GM18870 (cell line): ENCODE measurements at regions not wholly inside any gene's neighbourhood (a gene's known extent, or its start where the extent isn't known, plus 50 kb on each side); places are given as distances from the start of the nearest gene placed in this dataset.
"Not testable (repeated sequence)": the region's sequence is repeated elsewhere in the genome, so short reads cannot be mapped to it uniquely, and the experiment has no call there.

ENCODE experiments used
- ATAC-seq: cut with Tn5 transposase; IDR thresholded peaks from one replicate; pipeline ENCODE4 v1.9.1; 2021; ENCODE audit warnings: moderate library complexity; ENCODE audit not compliant: unreplicated experiment

DNA sequence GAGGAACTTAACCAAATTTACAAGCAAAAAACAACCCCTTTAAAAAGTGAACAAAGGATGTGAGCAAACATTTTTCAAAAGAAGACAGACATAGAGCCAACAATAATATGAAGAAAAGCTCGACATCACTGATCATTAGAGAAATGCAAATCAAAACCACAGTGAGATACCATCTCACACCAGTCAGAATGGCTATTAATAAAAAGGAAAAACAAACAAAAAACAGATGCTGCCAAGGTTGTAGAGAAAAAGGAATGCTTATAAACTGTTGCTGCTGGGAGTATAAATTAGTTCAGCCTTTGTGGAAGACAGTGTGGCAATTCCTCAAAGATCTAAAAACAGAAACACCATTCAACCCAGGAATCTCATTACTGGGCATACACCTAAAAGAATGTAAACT, 527.8 kb upstream of the PTCHD4 start:
- ATAC-seq: not testable (repeated sequence)

DNA sequence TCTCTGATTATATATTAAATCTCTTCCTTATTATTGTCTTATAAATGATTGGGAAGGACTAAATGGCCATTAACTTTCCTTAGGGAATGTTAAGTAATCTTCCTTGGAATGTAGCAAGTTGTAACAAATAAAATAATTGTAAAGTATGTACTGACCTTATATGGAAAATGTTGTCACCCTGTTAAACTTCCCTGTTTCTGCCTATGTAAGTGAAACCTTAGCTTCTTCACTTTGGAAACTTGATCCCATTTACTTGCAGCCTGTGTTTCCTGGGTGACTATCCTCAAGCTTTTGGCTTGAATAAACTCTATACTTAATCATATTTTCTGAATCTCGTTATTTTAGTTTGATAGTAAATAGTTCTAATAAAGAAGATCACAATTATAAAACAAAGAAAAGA, 519.5 kb upstream of the PTCHD4 start:
- ATAC-seq: no peak

DNA sequence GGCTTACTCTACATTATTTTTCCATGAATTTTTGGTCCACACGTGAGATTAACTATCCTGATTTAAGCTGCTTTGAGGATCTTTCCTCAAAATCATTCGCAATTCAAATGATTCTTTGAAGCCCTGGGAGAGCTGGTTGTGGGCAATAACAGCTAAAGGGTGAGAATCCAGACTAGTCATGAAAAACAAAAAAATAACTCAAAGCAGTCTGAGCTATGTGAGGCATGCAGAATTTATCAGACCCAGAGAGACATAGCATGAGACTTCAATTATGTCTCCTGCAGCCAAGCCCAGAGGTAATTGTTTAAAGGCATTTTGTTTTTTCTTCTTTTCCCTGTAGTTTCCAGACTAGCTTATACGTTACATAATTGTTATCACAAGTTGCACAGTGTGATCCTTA, 517.3 kb upstream of the PTCHD4 start:
- no peak for ATAC-seq

DNA sequence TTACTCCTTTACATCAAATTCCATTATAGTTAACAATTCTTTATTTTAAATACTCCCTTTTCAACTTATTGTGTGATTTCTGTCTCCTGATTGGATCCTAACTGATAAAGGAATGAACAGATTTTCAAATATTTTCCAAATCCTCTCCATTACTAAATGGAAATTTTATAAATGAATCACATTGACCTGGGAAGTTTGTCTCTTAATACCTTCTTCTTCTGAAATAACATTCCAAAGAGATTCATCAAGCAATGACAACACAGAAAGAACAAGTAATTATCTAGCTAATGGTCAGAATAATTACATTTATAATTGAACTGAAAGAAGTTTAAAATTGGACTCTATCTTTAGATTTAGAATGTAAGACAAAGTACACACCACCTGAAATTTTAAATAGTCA, 515.4 kb upstream of the PTCHD4 start:
- no peak for ATAC-seq

DNA sequence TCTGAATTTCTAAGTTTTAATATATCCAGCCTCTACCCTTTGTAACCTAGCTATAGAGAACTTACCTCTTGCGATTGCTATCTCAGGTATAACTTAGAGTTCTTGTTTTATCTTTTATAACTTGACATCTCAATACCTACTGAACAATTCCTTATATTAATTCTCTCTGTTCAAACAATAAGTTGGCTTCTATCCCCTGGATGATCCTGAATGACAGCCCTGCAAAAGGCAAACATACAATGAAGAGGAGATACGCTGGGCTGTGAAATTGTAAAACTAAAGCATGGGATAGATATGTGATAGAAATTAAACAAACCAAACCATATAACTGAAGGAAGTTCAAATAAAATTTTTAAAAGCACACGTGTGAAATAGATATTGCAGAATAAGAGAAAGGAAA, 513.6 kb upstream of the PTCHD4 start:
- no peak for ATAC-seq

DNA sequence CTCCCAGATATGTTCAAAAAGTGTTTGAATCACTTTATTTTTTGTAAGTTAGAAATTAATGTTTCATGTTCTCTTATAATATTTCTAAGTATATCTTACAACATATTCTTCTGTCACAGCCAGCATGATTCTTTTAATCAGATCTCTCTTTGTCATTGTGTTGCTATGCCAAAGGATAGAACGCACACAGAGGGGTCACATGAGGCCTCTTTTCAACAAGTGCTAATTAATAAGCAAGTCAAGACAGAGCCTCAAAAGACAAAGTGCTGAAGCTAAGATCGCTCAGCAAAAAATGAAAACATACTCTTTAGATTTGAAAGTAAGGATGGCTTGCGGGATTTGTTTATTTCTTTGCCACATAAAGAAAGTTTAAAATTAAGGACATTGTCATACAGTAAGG, 508.8 kb upstream of the PTCHD4 start:
- ATAC-seq: no peak

DNA sequence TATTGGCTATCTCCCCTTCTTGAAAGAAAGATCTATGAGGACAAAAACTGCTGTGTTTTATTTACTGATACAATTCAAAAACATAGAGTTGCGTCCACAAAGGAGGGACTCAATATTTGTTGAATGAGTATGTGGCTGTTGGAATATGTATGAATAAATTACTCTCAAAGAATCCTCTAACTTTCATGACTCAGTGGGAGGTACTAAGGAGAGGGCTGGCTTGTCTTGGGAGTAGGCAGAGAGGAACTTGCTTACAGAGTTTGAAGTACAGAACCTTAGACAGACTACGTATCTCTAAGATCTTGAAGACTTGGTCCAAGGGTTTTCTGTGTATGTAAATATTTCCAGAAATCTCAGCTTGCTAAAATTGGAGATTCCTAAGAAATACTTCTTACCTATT, 504.0 kb upstream of the PTCHD4 start:
- no peak for ATAC-seq

DNA sequence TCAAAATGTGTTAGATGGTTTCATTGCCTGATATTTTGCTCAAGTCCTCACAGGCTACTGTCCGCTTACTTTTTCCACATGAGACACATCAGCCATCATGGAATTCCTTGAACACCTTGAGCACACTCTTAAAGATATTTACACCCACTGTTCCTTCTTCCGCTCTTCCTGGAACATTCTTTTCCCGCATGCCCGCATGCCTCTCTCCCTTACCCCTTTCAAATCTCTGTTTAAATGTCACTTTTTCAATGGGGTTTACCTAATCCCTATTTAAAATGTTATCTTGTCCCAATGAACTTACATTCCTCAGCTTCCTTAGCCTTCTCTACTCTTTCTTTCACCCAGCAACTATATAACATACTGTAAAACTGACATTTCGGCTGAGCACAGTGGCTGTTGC, 503.3 kb upstream of the PTCHD4 start:
- no peak for ATAC-seq

DNA sequence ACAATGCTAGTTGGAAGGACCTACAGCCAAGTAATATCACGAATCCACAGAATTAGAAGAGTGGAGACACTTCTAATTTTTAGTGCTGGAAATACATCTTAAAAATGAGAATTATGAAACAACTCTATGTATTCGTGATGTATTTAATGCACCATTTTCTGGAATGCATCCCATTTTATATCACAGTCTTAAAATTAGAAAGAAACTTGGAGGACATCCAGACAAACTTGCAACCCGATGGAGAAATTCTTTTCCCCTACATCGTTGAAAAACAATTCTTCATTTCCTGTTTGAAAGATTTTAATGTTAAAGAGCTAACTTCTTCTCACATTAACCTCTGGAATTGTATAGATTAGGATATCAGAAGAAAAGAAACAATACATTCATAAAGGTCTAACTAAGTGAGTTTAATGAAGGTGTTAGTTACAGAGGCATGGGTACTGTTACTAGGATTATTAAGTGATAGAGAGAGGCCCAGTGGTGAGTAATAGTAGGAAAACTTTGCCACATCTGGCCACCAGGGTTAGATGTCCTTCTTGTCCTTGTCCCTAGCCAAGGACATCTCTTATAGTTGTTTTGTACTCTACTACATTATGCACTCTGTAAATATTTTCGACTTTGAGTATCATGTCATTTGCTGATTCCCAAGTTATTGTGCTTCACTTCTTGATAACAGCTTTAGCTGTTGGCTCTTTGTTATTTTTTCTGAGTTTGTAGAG, 502.4 kb upstream of the PTCHD4 start:
- no peak for ATAC-seq

DNA sequence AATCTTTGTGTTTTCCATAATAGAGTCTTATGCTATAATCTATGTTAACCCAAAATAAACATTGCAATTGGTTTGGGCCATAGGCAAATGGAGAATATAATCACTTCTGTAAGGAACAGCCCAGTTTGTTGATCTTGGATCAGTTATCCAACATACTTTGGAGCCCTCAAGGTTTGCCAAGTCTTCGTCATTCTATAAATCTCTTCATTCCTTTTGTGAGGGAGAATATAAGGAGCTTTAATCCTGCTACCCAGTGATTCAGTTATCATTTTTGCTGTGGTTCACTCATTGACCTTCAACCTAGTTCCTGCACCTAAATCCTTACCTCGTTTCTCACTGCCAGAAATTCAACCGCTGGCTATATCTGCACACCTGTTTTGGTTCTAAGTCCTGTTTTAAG, 500.3 kb upstream of the PTCHD4 start:
- ATAC-seq: no peak

DNA sequence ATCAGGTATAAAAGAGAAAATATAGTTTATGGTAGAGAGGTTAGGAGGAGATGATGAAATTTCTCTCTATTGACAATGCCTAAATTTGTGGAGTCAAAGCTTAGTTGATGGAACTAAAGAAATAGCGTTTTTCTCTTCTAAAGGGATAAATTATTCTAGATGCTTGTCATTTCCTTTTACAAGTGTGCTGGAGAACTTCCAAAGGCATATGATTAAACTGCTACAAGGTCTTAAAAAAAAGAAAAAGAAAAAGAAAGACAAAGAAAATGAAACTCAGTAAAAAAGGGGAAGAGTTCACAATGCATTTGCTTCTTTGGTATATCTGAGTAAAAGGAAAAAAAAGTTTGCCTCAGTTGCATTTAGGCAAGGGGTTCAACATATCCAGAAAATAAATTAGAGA, 499.8 kb upstream of the PTCHD4 start:
- ATAC-seq: no peak

DNA sequence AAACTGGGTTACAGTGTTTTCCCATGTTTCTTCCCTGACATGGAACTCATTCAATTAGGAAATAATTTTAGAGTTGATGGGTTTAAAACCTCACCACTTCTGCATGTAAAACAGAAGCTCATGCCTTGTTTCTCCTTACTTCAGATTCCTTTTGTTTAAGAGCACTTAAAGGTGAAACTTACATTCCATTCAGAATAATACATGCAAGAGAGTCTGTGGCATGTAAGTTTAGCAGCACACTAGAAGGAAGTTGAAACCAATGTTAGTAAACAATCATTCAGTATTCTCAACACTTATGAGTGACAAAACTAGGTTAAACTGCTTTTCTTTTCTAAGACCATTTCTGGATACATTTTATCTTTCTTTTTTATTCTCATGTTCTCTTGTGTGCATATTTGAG, 495.6 kb upstream of the PTCHD4 start:
- ATAC-seq: no peak

DNA sequence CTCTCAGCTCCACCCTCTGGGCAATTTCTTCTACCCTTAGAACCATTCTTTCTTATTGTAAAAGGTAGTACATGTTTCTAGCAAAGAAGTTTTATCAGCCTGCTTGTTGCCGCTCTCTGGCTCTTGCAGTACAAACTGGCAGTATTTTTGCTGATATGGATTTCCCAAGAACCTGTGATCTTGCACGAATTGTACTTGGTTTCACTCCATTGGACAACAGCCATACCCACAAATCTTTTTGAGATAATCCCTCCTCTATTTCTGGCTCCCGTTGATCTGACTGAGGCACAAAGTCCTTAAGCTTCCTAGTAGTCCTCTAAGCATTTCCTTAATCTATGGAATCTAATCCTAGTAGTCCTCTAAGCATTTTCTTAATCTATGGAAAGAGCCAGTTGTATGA, 487.0 kb upstream of the PTCHD4 start:
- no peak for ATAC-seq

DNA sequence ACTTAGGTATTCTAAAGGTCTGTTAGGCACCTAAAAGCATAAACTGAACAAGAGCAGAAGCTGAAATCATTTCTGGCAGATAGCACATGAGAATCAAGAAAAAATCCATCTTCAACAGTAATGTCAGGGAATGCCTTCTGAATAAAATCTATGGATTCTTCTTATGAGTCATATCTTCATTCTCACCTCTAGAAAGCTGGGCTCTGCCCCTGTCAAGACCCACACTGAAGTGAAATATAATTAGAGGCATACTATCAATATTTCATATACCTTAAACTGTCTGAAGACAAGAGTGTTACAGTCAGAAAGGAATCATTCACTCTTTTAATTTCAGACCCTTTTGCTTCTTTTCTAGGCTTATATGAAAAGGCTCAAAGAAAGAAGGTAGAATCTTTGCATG, 485.8 kb upstream of the PTCHD4 start:
- ATAC-seq: no peak

DNA sequence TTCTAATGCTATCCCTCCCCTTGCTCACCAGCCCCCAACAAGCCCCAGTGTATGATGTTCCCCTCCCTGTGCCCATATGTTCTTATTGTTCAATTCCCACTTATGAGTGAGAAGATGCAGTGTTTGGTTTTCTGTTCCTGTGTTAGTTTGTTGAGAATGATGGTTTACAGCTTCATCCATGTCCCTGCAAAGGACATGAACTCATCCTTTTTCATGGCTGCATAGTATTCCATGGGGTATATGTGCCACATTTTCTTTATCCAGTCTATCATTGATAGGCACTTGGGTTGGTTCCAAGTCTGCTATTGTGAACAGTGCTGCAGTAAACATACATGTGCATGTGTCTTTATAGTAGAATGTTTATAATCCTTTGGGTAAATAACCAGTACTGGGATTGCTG, 480.2 kb upstream of the PTCHD4 start:
- not testable (repeated sequence) for ATAC-seq

DNA sequence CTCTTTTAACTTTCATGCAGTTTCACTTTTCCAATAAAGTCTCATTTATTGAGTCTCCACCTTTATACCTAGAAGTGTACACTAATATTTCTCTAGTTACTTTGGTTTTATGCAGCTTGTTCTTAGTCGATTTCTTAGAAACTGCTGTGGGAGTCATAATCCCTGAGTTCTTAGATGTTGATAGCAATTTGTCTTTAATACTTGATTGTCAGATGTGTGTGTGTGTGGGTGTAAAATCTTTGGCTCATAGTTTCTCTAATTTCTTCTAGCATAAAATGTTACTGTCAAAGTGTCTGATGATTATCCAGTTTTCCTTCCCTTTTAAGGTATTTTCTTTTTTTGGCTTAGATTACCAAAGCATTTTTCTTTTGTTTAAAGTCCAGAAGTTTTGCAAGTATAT, 473.8 kb upstream of the PTCHD4 start:
- ATAC-seq: no peak

DNA sequence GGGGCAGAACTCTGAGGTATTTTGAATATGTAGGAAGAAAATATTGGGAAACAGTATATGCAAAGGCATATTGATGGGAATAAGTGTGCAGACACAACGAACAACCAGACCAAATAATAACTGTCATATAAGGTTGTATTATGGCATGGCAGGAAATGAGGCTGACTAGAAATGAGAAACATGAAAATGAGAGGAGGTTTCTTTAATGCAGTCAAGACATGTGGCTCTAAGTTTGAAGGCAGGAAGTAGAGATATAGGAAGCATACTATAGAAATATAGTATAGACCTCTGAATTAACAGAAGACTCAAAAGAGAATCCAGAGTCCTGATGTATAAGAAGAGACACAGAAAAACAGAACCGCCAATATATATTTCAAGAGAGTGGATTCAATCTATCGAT, 459.7 kb upstream of the PTCHD4 start:
- no peak for ATAC-seq

DNA sequence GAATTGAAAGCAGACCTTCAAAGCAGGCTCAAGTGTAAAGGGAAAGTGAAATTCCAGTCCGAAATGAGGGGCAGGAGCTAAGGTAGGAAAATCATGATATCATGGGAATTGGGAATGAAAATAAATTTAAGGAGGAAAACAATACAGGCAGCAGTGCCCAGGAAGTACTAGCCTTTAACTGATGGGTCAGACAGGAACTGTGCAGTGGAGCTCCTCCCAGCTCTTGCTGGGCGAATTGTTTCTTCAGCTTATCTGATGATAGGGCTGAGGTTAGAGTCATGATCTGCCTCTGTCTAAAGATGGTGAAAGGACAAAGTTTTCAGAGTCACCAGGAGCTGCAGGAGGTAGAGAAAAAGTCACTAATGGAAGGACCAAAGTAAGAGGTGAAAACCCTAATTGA, 457.9 kb upstream of the PTCHD4 start:
- ATAC-seq: no peak

DNA sequence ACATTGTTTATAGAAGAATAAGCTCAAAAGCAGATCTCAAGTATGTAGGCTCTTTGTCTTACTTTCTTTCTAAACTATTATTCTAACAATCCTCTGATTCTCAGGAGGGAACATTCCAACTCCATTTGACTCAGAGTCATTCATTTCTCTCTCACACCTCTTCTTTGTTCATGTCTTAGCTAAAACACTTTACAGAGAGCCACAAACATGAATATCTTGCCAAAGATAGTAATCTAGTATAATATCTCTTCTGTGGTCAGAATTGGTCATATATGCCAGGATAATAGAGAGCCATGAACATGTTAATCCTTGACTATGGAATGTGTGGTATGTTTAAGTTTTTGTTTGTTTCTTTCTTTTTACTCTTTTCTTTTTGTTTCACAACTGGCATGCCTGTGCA, 456.0 kb upstream of the PTCHD4 start:
- ATAC-seq: no peak

DNA sequence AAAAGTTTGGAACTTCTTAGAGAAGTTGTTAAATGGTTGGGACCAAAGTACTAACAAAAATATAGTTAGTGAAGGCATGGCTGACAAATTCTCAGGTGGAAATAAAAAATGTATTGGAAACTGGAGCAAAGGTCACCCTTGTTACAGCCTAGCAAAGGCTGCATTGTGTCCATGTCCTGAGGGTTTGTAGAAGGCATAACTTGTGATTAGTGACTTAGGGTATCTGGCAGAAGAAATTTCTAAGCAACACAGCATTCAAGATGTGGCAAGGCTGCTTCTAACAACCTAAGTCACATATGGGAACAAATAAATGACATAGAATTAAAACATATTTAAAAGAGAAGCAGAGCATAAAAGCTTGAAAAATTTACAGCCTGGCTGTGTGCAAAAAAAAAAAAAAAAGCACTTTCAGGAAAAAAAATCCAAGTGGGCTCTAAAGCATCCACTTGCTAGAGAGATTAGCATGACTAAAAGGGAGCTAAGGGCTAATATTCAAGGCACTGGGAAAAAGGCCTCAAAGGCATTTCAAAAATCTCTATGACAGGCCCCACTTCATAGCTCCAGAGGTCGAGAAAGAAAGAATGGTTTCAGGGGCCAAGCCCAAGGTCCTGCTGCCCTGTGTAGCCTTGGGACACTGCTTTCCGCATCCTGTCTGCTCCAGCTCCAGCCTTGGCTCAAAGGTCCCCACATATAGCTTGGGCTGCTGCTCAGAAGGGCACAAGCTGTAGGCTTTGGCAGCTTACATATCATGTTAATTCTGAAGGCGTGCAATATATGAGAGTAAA, 453.2 kb upstream of the PTCHD4 start:
- no peak for ATAC-seq

DNA sequence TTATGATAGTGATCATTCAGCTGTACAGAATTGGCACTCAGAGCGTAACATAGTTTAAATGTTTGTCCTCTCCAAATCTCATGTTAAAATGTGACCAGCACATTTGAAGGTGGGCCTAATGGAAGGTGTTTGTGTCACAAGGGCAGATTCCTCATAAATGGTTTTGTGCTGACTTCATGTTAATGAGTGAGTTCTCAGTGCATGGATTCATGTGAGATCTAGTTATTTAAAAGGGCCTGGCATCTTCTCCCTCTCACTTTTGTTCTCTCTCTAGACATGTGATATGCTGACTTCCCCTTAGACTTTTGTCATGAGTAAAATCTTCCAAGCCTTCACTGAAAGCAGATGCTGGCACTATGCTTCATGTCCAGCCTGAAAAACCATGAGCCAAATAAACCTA, 452.4 kb upstream of the PTCHD4 start:
- ATAC-seq: no peak

DNA sequence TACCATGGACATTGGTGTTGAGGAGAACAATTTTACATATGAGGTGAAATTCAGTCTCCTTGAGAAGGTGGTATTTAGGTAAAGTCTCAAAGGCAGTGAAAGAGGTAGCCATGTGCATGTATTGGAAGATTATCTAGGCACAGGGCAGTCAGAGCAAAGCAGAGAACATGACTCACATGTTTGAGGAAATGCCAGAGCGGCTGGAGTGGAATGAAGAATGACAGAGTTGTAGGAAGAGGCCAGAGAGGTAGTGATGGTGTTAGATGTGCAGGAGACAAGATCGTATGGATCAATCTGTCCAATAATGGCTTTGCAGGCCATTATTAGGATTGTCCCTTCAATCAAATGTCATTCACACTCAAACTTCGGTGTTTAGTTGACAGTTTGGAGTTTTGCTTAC, 449.4 kb upstream of the PTCHD4 start:
- ATAC-seq: no peak
